ENCODE measurements at regions not wholly inside any gene's neighbourhood (a gene's known extent, or its start where the extent isn't known, plus 50 kb on each side); places are given as distances from the start of the nearest gene placed in this dataset.

GRCh38 chrX:131915488-131915887, 107.6 kb upstream of the STK26 start:
- BruUV-seq (replicated peaks): no TSS peak

DNA sequence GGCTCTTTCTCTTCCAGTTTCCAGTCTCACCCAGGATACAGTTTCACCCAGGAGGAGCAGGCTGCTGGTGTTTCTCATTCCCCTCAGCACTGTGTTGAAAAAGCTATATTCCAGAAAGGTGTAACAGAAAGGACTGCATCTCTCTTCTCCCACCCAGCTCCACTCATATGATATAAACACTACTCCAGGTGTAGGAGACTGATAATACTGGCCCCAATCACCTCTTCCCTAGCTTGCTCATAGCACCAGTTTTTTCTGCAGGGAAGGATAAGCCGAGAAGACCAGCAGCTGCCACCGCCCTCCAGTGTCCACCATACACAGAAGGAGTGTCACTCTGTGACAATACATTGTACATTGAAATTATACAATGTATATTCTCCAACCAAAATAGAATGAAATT, 105.5 kb upstream of the STK26 start:
- no peak for DNase-seq (ENCODE audit: unreplicated experiment)
- Mint-ChIP-seq H3K27me3 (ENCODE audit: insufficient read depth, unreplicated experiment) (peaks cover 81% of the 10 kb centered on the region), H3K27ac (ENCODE audit: low read depth, unreplicated experiment) (no peak overlapping the region), H3K9me3 (ENCODE audit: unreplicated experiment) (no peaks in the 10 kb centered on the region), H3K36me3 (ENCODE audit: insufficient read depth, unreplicated experiment) (no peaks in the 10 kb centered on the region), H3K4me1 (ENCODE audit: insufficient read depth, unreplicated experiment) (no peaks in the 10 kb centered on the region), H3K4me3 (ENCODE audit: unreplicated experiment) (no peak overlapping the region)
- CTCF ChIA-PET: interaction anchor here (0.9 kb wide), 1 partner anchor 76 kb away, joined by 3 read pairs; no protein-coding TSS in a partner anchor
- POLR2A ChIA-PET: no interaction called here
- no peak for TF ChIP-seq CTCF (IDR thresholded peaks at IDR 0.05; ENCODE audit: unreplicated experiment)
- intact Hi-C loops (cut with micrococcal nuclease): no loop called here
- BruUV-seq (replicated peaks): no TSS peak

More at GRCh38 chrX:131915488-131915887, 107.6 kb upstream of the STK26 start:
- Mint-ChIP-seq H3K27ac (ENCODE audit: low read depth, unreplicated experiment) (no peak overlapping the region), H3K27me3 (ENCODE audit: insufficient read depth, unreplicated experiment) (peaks cover 81% of the 10 kb centered on the region), H3K9me3 (ENCODE audit: unreplicated experiment) (no peaks in the 10 kb centered on the region), H3K36me3 (ENCODE audit: insufficient read depth, unreplicated experiment) (no peaks in the 10 kb centered on the region), H3K4me1 (ENCODE audit: insufficient read depth, unreplicated experiment) (no peaks in the 10 kb centered on the region), H3K4me3 (ENCODE audit: unreplicated experiment) (no peak overlapping the region)
- TF ChIP-seq CTCF (IDR thresholded peaks at IDR 0.05; ENCODE audit: unreplicated experiment): no peak
- ChIA-PET POLR2A (interaction anchor here (0.6 kb wide), 1 partner anchor 71 kb away, joined by 4 read pairs; no protein-coding TSS in a partner anchor), CTCF (no interaction called here)
- DNase-seq (ENCODE audit: unreplicated experiment): no peak
- intact Hi-C loops (cut with micrococcal nuclease): no loop called here

GRCh38 chrX:131918839-131919238, 104.3 kb upstream of the STK26 start:
- no peak for TF ChIP-seq CTCF (IDR thresholded peaks at IDR 0.05; ENCODE audit: unreplicated experiment)
- DNase-seq (ENCODE audit: unreplicated experiment): no peak
- intact Hi-C loops (cut with micrococcal nuclease): no loop called here
- H3K9me3 Mint-ChIP-seq (ENCODE audit: unreplicated experiment): no peaks in the 10 kb centered on the region
- peaks cover 91% of the 10 kb centered on the region for H3K27me3 Mint-ChIP-seq (ENCODE audit: insufficient read depth, unreplicated experiment)
- H3K4me3 Mint-ChIP-seq (ENCODE audit: unreplicated experiment): no peak overlapping the region
- H3K4me1 Mint-ChIP-seq (ENCODE audit: insufficient read depth, unreplicated experiment): no peaks in the 10 kb centered on the region
- CTCF ChIA-PET: no interaction called here
- H3K27ac Mint-ChIP-seq (ENCODE audit: low read depth, unreplicated experiment): no peak overlapping the region
- no peaks in the 10 kb centered on the region for H3K36me3 Mint-ChIP-seq (ENCODE audit: insufficient read depth, unreplicated experiment)
- BruUV-seq (replicated peaks): no TSS peak
- POLR2A ChIA-PET: no interaction called here

DNA sequence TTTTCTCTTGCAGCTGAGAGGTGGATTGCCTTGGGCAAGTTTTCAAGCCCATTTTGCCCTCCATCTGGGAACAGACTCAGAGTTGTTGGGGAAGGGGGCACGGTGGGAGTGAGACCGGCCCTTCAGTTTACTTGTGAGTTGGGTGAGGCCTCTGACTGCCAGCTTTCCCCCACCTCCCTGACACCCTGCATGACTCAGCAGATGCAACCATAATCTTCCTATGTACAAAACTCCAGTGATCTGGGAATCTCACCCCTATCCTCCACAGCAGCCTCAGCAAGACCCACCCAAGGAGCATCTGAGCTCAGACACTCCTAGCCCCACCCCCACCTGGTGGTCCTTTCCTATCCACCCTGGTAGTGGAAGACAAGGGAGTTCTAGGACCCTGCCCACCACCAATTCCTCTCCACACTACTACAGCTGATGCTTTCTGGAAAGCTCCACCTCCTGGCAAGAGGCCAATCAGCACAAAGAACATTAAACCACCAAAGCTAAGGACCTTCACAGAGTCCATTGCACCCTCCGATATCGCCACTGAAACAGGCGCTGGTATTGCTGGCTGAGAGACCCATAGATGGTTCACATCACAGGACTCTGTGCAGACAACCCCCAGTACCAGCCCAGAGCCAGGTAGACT, 99.4 kb upstream of the STK26 start:
- H3K27me3 Mint-ChIP-seq (ENCODE audit: insufficient read depth, unreplicated experiment): peaks cover 94% of the 10 kb centered on the region
- no peak for TF ChIP-seq CTCF (IDR thresholded peaks at IDR 0.05; ENCODE audit: unreplicated experiment)
- intact Hi-C loops (cut with micrococcal nuclease): no loop called here
- BruUV-seq (replicated peaks): no TSS peak
- CTCF ChIA-PET: no interaction called here
- no peak overlapping the region for H3K4me3 Mint-ChIP-seq (ENCODE audit: unreplicated experiment)
- H3K9me3 Mint-ChIP-seq (ENCODE audit: unreplicated experiment): no peaks in the 10 kb centered on the region
- no peaks in the 10 kb centered on the region for H3K4me1 Mint-ChIP-seq (ENCODE audit: insufficient read depth, unreplicated experiment)
- no peaks in the 10 kb centered on the region for H3K36me3 Mint-ChIP-seq (ENCODE audit: insufficient read depth, unreplicated experiment)
- DNase-seq (ENCODE audit: unreplicated experiment): peak; percentile 19
- POLR2A ChIA-PET: interaction anchor here (1.1 kb wide), 1 partner anchor 118 kb away, joined by 3 read pairs; no protein-coding TSS in a partner anchor
- no peak overlapping the region for H3K27ac Mint-ChIP-seq (ENCODE audit: low read depth, unreplicated experiment)

Measured in MCF 10A (cell line).